Endodermal cell (in vitro differentiated cells): ENCODE measurements at regions not wholly inside any gene's neighbourhood (a gene's known extent, or its start where the extent isn't known, plus 50 kb on each side); places are given as distances from the start of the nearest gene placed in this dataset.

Source experiments
- DNase-seq: peaks from one replicate; pipeline ENCODE4 v3.0.0-alpha.2; 2017
- H3K27ac ChIP-seq: 2 replicates; pipeline ENCODE4 v1.5.1; 2013; ENCODE audit warnings: mild to moderate bottlenecking, low read depth, low read length, moderate library complexity
- H3K27me3 ChIP-seq: 2 replicates; pipeline ENCODE4 v1.6.1; 2013; ENCODE audit warnings: mild to moderate bottlenecking, low read length, moderate library complexity; ENCODE audit not compliant: insufficient read depth, control insufficient read depth, poor library complexity, severe bottlenecking
- H3K36me3 ChIP-seq: 2 replicates; pipeline ENCODE4 v1.7.0; 2013; ENCODE audit warnings: mild to moderate bottlenecking, low read length, moderate library complexity; ENCODE audit not compliant: control insufficient read depth, insufficient read depth
- H3K4me1 ChIP-seq: one replicate; pipeline ENCODE4 v1.7.0; 2013; ENCODE audit warnings: low read length; ENCODE audit not compliant: control insufficient read depth, insufficient read depth
- H3K4me3 ChIP-seq: 2 replicates; pipeline ENCODE4 v1.5.1; 2013; ENCODE audit warnings: mild to moderate bottlenecking, low read length, moderate library complexity
- H3K9ac ChIP-seq: 2 replicates; pipeline ENCODE4 v1.6.1; 2013; ENCODE audit warnings: mild to moderate bottlenecking, low read length, moderate library complexity; ENCODE audit not compliant: poor library complexity, severe bottlenecking; ENCODE audit errors: extremely low read depth
- H3K9me3 ChIP-seq: 2 replicates; pipeline ENCODE4 v1.6.1; 2013; ENCODE audit warnings: mild to moderate bottlenecking, low read length, moderate library complexity; ENCODE audit not compliant: control insufficient read depth
- H3K27ac Mint-ChIP-seq: 2 replicates; pipeline ENCODE4 v1.8.0; 2020; ENCODE audit warnings: mixed read lengths
- H3K27me3 Mint-ChIP-seq: 2 replicates; pipeline ENCODE4 v1.8.0; 2021; ENCODE audit warnings: mild to moderate bottlenecking, mixed read lengths; ENCODE audit not compliant: insufficient read depth
- H3K36me3 Mint-ChIP-seq: 2 replicates; pipeline ENCODE4 v1.8.0; 2020; ENCODE audit warnings: low read depth, mixed read lengths
- H3K4me1 Mint-ChIP-seq: 2 replicates; pipeline ENCODE4 v1.8.0; 2020; ENCODE audit warnings: mixed read lengths
- H3K4me3 Mint-ChIP-seq: 2 replicates; pipeline ENCODE4 v1.8.0; 2020; ENCODE audit warnings: mild to moderate bottlenecking, moderate library complexity, mixed read lengths
- H3K9me3 Mint-ChIP-seq: 2 replicates; pipeline ENCODE4 v1.8.0; 2020; ENCODE audit warnings: mild to moderate bottlenecking, mixed read lengths
- WGBS, 2 experiments: methylation state at CpG; one replicate each; pipeline versions ENCODE4 v1.1.5 to v1.1.7; 2013; ENCODE audit warnings: missing lambda C conversion rate in 2 of 2, mixed read lengths in 1 of 2; ENCODE audit not compliant: insufficient coverage in 1 of 2, insufficient read length in 1 of 2; 5-methylcytosine and 5-hydroxymethylcytosine counted together
- TF ChIP-seq, protein P1 (sequence below): fragments of 200-600 bp; sonication (generic); conservative IDR thresholded peaks from 2 replicates; pipeline ENCODE4 v1.5.0; 2021; ENCODE audit warnings: antibody characterized with exemption, mild to moderate bottlenecking

DNA sequence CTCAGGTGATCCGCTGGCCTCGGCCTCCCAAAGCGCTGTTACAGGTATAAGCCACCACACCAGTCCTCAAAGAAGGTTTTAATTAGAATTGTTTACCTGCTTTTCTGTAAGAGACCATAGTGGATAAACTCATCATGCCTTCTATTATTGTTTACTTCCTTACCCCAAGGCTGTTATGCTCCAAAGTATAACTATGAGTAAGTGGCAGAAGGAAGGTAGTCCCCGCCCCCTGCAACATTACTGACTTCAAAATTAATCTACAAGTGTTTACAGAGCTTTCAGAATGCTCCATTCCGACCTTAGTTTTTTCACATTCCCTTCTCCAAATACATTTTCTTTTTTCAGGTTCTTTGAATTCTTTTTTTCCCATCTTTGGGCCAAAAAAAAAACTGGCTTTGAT, 480.5 kb upstream of the NOX3 start:
- DNase-seq = no peak
- H3K4me1 ChIP-seq = no peaks in the 10 kb centered on the region
- no peak overlapping the region for H3K27ac Mint-ChIP-seq
- no peak overlapping the region for H3K4me3 ChIP-seq
- no peaks in the 10 kb centered on the region for H3K27me3 ChIP-seq
- TF ChIP-seq, protein P1, sequence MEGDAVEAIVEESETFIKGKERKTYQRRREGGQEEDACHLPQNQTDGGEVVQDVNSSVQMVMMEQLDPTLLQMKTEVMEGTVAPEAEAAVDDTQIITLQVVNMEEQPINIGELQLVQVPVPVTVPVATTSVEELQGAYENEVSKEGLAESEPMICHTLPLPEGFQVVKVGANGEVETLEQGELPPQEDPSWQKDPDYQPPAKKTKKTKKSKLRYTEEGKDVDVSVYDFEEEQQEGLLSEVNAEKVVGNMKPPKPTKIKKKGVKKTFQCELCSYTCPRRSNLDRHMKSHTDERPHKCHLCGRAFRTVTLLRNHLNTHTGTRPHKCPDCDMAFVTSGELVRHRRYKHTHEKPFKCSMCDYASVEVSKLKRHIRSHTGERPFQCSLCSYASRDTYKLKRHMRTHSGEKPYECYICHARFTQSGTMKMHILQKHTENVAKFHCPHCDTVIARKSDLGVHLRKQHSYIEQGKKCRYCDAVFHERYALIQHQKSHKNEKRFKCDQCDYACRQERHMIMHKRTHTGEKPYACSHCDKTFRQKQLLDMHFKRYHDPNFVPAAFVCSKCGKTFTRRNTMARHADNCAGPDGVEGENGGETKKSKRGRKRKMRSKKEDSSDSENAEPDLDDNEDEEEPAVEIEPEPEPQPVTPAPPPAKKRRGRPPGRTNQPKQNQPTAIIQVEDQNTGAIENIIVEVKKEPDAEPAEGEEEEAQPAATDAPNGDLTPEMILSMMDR = no peak
- no peaks in the 10 kb centered on the region for H3K36me3 Mint-ChIP-seq
- H3K9me3 ChIP-seq = no peaks in the 10 kb centered on the region
- H3K9me3 Mint-ChIP-seq = no peaks in the 10 kb centered on the region
- no peak overlapping the region for H3K4me3 Mint-ChIP-seq
- no peak overlapping the region for H3K9ac ChIP-seq
- H3K4me1 Mint-ChIP-seq = peaks cover 17% of the 10 kb centered on the region
- 76 to 93% methylated on average over 2 to 5 of the region's 5 CpGs for WGBS, 2 experiments
- H3K36me3 ChIP-seq = no peaks in the 10 kb centered on the region
- H3K27me3 Mint-ChIP-seq = no peaks in the 10 kb centered on the region
- H3K27ac ChIP-seq = no peak overlapping the region

DNA sequence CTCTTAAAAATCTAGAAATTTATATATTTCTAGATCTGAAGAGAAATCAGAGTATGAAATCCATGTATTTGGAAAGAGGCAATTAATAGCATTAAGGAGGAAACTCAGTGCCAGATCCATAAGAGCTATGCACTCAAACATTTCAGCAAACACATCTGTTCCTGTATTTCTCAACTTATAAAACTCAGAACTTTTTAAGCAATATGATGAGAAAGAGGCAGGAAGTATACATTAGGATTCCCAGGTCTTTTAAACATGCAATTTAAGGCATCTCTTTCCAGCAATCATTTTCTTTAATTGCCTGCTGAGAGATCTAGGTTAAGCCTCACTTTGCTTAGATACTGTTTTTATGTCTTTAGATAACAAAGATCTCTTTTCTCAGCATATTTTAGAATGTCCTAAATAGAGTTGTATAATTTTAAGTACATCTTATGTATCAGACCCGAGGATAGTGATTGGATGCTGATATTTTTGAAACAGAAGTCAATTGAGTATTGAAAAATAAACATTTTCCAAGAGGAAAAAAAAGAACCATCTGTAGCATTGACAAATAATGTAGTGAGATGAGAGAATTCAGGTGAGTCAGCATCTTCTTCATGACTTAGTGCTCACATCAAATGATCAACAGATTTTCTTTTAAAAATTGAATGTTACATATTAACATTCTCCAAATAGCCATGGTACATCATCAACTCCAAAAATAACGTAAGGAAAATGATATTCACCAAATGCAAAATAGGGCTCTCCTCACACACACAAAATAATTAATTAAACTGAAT, 461.4 kb upstream of the NOX3 start:
- WGBS, 2 experiments = 90 to 100% methylated on average over 1 to 2 of the region's 2 CpGs
- H3K4me1 ChIP-seq = no peaks in the 10 kb centered on the region
- no peaks in the 10 kb centered on the region for H3K27me3 Mint-ChIP-seq
- H3K9me3 ChIP-seq = no peaks in the 10 kb centered on the region
- no peak overlapping the region for H3K27ac ChIP-seq
- H3K27me3 ChIP-seq = no peaks in the 10 kb centered on the region
- no peak overlapping the region for H3K9ac ChIP-seq
- H3K4me1 Mint-ChIP-seq = no peaks in the 10 kb centered on the region
- no peaks in the 10 kb centered on the region for H3K36me3 ChIP-seq
- no peak overlapping the region for H3K4me3 ChIP-seq
- no peaks in the 10 kb centered on the region for H3K36me3 Mint-ChIP-seq
- H3K4me3 Mint-ChIP-seq = no peak overlapping the region
- TF ChIP-seq, protein P1 = no peak
- H3K27ac Mint-ChIP-seq = no peak overlapping the region
- no peak for DNase-seq
- H3K9me3 Mint-ChIP-seq = no peaks in the 10 kb centered on the region

DNA sequence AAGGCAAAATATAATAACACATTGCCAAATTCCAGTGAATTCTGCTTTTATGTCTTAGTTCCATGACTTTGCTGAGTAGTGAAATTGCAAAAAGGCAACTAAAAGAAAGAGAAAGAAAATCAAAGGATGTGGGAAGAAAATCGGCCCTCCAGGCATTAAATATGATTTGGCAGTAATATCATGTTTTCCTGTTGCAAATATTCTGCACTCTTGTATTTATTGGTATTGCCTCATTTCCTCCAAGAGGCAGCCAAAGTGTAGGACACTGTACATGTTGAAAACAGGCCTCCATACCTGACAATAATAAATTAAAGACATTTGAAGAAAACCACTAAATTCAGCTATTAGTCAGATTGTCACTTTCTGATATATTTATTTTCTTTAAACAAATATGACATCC, 460.0 kb upstream of the NOX3 start:
- H3K27ac ChIP-seq = no peak overlapping the region
- no peak for DNase-seq
- H3K4me3 Mint-ChIP-seq = no peak overlapping the region
- H3K9me3 ChIP-seq = no peaks in the 10 kb centered on the region
- no peak overlapping the region for H3K4me3 ChIP-seq
- H3K27me3 Mint-ChIP-seq = no peaks in the 10 kb centered on the region
- H3K36me3 Mint-ChIP-seq = no peaks in the 10 kb centered on the region
- no peaks in the 10 kb centered on the region for H3K4me1 ChIP-seq
- H3K27ac Mint-ChIP-seq = no peak overlapping the region
- H3K4me1 Mint-ChIP-seq = no peaks in the 10 kb centered on the region
- no peak overlapping the region for H3K9ac ChIP-seq
- 60 to 95% methylated on average over 1 of the region's 1 CpG for WGBS, 2 experiments
- H3K27me3 ChIP-seq = no peaks in the 10 kb centered on the region
- H3K9me3 Mint-ChIP-seq = no peaks in the 10 kb centered on the region
- TF ChIP-seq, protein P1 = no peak
- no peaks in the 10 kb centered on the region for H3K36me3 ChIP-seq
